Fibroblast of the aortic adventitia (primary cell): ENCODE measurements at regions not wholly inside any gene's neighbourhood (a gene's known extent, or its start where the extent isn't known, plus 50 kb on each side); places are given as distances from the start of the nearest gene placed in this dataset.

Source experiments
- DNase-seq: peaks from one replicate; pipeline ENCODE4 v3.0.0-alpha.2; 2010; ENCODE audit warnings: low read depth
- H3K4me3 ChIP-seq: 2 replicates; pipeline ENCODE4 v1.5.1; 2011; ENCODE audit warnings: low read depth, mild to moderate bottlenecking, control low read depth, low read length, moderate library complexity
- CTCF ChIP-seq: IDR thresholded peaks from 2 replicates; pipeline ENCODE4 v1.5.1; 2011; ENCODE audit warnings: mild to moderate bottlenecking, low read length, control low read depth, inconsistent platforms; ENCODE audit not compliant: insufficient read depth

- H3K4me3 ChIP-seq, result no peak overlapping the region
- DNase-seq, result no peak
- TF ChIP-seq CTCF, result no peak
Observed at GRCh38 chr6:33858804-33859505, 55.2 kb upstream of the MLN start.

GRCh38 chr6:33857932-33858475 lies 54.2 kb upstream of the MLN start:
- TF ChIP-seq CTCF, result no peak
- no peak for DNase-seq
- no peak overlapping the region for H3K4me3 ChIP-seq

GRCh38 chr6:33857093-33857931 lies 53.5 kb upstream of the MLN start:
- no peak for DNase-seq
- H3K4me3 ChIP-seq, result no peak overlapping the region
- no peak for TF ChIP-seq CTCF

GRCh38 chr6:33856655-33857054 lies 52.9 kb upstream of the MLN start:
- no peak overlapping the region for H3K4me3 ChIP-seq
- TF ChIP-seq CTCF, result no peak
- DNase-seq, result no peak

GRCh38 chr6:33856031-33856590 lies 52.3 kb upstream of the MLN start:
- no peak for TF ChIP-seq CTCF
- no peak overlapping the region for H3K4me3 ChIP-seq
- DNase-seq, result no peak

GRCh38 chr6:33854572-33855030 lies 50.8 kb upstream of the MLN start:
- no peak overlapping the region for H3K4me3 ChIP-seq
- no peak for TF ChIP-seq CTCF
- peak; percentile 15 for DNase-seq
